ENCODE measurements at regions not wholly inside any gene's neighbourhood (a gene's known extent, or its start where the extent isn't known, plus 50 kb on each side); places are given as distances from the start of the nearest gene placed in this dataset.

DNA sequence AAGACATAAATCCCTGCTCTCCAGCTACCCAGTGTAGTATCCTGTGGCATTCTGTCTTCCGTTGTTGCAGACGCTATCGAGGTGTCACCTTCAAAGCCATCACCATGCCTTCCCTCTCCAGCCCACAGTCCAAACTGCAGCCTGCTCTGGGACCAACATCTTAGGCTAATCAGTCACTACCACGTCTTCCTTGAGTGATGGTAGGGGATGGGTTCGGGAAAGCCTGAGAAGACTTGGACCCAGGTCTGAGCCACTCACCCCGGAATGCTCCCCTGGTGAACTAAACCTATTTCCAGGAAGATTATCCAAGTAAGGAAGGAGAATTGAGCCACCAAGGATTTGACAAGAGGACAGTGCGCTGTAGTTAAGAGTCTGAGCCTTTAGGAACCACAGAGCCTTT is 52.9 kb upstream of the IRX1 start:
- no peak for DNase-seq

DNA sequence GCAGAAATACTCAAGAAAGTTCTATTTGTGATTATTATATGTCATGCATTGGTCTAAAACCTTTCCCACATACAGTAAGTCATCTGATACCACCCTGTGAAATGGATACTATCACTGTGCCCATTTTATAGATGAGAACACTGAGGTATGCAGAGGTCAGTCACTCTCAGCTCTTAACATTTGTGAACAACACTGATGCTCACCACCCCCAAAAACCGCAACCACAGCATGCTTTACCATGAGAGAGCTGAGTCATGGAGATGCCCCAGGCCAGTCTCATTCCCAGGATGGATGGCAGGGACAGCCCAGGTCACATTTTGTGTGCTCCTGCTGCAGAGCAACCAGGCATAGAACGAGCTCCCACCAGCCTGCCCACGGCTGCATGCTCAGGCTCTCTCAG is 53.5 kb upstream of the IRX1 start:
- no peak for DNase-seq

DNA sequence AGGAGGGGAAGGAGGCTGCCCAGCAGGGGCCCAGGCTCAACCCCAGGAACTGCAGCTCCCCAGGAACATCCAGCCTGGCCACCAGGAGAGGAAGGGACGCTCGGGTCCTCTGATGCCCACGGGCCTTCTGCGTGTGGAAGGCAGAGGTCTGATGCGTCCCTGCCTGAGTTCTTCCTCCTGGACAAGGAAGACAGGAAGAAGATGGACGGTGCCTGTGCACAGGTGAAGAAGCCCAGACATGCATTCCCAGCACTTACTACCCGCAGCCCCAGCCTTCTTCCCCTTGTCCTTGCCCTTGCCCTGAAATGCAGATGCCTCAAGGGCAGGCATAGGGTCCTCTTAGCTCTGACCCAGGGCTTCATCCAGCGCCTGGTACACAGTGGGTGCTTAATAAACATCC is 56.7 kb upstream of the IRX1 start:
- DNase-seq: no peak

DNA sequence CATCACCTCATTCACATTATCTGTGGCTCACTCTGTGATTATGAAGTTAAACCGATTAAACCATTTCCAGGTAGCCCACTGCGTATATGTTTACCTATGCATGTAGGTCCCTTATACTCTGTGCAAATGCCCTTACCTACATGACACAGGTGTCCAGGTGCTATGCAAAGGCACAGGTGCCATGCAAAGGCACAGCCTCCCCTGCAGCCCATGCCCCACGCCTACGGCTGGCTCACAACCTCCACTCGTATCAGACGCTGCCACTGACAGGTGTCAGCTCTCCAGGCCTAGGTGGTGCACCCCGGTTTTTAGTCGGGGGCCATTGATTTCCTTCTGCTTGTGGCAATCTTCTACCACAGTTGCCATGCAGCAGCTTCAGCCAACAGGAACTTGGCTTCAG is 57.7 kb upstream of the IRX1 start:
- DNase-seq: no peak

DNA sequence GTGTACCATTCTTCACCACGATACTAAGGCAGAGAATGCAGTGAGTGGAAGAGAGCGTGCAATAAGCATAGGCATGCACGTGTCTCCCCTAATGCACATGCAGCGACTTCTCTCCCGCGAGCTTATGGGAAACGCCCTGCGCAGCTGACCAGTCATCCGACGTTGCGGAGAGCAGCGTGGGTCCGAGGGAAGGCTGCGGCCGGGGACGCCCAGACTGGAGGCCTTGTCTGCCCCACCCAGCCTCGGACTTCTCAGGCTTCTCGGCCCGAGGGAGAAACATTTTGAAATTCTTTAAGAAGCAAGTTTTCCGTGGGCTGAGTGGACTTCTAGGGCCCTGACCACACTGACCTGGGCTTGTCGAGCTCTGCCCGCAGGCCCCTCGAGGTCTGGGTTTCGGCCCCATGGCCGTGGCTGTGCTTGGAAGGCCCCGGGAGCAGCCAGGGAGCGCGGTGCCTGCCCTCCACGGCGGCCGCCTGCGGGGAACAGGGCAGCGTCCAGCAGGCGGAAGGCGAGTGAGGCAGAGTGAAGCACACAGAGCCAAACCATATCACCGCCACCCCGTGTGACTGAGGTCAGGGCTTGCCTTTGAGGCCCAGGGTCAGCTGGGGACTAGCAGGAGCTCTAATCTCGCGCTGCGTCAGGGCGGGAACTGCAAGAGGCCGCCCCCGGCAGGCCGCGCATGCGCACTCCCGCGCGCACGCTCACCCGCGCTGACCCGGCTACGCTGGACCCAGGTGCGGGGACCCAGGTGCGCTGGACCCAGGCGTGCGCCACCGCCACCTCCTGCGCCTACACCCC is 60.0 kb upstream of the IRX1 start:
- no peak for DNase-seq

DNA sequence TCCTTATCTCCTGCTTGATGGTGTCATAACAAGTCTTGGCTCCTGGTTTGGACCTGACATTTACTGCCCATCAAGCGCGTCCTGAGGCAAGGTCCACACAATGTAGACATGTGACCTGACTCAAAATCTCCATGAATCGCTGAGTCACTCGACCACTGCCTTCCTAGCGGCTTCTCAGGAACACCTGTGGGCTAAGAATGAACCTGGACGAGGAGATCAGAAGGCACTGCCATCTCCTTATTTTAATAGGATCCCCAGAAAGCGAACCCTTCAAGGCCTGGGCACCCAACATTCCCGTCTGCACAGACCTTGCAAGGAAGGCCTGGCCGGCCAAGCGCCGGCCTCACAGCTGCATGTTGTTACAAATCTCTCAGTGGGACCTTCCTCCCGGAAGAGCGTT is 60.6 kb upstream of the IRX1 start:
- no peak for DNase-seq

DNA sequence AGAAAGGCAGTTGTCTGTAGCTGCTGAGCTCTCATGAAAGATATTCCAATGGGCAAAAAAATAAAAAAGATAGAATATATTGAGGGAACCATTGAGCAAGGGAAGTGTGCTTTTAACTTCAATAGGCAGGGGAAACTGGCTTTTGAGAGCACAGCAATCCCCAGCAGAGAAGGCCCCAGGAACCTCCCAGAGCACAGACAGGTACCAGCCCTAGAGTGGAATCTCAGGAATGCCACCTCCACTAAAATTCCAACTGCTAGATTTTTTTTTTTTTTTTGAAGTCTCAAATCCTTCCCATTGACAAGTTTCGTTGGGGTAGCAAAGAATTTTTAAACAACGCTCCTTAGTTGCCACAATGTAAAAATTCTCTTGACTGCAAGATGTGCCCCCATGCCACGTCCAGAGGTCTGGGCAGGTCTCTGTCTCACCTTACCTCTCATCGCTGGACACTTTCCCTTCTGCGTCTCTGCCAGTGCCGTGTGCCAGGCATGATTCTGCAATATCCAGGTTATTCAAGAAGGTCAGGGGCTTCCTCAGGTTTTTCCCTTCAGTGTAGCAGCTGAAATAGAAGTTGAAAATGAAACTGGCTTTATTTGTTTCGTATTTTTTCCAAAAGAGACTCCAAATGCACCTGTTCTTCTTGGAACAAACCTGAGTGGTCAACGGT is 64.2 kb upstream of the IRX1 start:
- DNase-seq: no peak

DNA sequence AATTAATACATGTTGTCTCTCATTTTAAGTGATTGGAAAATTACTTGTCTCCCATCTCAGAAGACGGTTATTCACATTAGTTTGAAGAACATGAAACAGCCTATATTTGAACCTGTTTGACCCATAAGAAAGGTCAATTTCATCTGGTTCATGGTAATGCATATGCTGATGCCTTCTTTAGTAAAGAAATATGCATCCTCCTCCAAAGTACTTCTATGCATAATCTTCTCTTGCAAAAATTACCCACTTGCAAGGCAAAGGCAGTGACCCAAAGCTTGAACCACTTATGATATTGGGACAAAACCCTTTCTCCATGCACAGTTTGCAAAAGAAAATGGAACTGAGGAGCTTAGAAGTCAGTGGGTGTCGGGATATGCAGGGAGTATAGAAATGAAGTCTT is 65.4 kb upstream of the IRX1 start:
- no peak for DNase-seq

DNA sequence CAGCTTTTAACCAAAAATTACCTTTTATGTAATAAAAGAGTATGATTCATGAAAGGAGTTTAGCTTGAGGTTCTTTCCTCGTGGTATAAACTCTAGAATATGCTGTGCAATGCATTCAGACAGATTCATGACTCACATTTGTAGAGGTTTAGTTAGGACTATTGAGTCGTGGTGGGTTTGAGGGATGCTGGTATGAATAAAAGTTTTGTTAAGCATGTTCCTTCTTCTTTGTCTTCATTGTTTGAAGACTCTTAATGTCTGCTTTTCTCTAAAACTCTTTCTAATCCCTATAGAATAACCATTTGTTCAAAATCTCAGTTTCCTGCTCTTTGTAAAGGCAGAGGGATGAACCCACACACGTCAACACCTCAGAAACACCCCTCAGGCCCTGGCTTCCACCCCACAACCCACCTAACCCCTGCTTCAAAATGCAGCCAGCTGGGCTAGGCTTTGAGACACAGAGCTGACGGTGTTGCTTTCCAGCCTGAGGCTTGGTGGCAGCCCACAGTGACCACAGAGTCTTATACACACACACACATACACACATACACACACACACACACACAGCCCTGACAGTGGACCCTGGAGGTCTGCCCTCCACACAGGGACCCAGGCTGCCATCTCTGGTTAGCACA is 69.0 kb upstream of the IRX1 start:
- DNase-seq: no peak

DNA sequence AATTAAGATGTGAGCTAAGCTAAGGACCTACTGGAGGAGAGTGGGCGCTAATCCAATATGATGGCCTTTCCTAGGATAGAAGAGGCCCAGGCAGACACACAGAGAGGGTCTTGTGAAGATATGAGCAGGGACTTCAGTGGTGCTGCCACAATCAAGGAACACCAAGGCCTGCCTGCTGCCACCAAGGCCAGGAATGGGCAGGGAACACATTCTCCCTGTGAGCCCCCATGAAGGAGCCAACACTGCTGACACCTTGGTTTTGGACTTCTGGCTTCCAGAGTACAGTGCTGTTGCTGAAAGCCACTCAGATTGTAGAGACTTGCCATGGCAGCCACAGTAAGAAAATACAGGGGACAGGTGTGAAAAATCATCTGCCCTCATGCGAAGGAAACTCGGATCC is 73.1 kb upstream of the IRX1 start:
- no peak for DNase-seq

DNA sequence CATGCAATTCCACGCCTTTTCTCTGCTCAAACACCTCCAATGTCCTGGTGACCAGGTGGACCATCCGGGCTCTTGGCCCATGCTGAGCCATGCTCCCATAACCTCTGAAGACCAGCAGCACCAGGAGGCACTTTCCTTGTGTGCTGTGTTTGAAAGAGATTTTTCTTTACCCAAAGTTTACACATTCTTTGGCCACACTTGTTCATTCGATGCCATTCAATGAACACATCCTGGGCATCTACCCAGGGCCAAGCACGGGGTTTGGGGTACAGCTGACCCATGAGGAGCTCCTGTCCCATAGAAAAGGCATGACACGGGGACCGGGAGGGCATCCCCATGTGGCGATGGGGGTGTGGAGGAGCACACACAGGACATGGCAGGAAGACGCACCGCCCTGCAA is 77.1 kb upstream of the IRX1 start:
- DNase-seq: no peak

DNA sequence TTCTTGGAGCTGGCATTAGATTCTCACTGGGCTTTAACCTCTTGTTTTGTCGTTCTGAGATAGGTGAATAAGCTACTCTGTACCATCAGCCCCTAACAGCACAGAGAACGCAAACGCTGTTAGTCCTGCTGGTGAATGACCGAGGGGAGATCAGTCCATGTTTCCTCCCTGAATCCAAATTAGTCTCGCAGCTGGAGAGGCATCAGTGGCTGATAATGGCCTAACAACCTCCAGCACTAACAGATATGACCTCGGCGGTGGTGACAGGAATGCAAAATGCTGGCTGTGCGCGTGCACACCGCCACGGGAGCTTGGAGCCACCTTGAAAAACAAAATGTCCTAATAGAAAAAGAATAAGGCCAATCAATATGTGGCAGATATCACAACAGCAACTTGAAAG is 77.6 kb upstream of the IRX1 start:
- no peak for DNase-seq

DNA sequence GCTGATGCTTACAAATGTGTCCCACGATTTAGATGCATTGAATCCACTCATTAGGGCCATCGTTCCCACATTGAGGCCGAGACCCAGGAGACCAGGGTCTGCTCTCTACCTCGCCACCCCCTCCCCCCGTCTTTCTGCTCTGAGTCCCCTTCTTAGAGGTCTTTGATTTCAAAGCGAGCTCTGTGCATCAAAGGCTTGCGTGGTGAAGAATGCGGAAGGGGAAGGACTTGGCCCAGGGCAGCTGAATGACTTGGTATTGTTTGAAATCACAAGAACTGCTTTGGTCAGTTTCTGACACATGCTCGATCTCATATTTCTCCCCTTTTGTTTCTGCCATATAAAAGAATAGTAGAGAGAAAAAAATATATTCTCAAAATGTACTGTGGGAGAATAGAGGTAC is 78.3 kb upstream of the IRX1 start:
- no peak for DNase-seq

DNA sequence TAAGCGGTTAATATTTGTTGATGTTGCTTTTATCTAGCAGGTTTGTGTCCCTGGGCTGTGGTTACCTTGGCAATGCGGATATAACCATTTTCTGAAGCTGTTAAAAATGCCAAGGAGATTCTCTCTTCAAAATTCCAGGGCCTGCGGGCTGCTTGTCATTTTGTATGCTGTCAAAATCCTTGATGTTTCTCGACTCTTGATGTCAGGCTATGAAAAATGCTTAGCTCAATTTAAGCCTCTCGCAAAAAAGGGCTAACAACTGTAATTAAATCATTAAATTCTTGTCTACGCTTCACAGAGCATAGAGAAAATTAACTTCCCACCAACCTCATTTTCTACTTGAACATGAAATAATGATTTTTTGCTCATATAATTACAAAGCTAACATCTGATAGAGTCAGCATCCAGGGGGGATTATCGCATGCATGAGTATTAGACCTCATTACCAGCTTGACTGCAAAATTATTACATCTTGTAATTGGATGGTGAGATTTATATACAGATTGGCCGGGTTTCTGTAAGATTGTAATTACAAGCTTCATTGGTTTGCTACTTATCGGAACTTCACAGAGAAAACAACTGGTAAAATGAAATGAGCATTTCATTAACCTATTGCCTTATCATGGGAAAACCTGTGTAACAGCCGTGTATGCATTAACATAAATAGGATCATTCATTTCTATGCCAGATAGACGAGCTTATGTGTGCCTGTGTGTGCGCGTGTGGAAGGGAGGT is 83.1 kb upstream of the IRX1 start:
- no peak for DNase-seq

DNA sequence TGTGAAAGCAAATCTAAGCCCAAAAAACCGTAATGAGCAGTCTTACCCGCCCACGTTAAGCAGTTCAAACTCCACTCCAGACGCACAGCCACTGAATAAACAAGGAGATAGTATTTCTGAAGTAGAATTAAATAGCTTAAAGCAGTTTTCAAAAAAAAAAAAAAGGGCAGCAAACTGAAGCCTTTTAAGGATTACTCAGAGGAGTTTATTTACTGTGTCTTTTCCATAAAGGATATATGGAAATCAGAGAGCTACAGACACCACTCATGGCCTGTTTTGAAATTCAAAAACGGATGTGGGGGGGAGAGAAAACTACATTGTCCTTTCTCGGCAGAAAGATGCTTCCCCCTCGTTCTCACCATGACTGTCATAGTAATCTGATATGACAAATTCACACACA is 83.7 kb upstream of the IRX1 start:
- DNase-seq: no peak

DNA sequence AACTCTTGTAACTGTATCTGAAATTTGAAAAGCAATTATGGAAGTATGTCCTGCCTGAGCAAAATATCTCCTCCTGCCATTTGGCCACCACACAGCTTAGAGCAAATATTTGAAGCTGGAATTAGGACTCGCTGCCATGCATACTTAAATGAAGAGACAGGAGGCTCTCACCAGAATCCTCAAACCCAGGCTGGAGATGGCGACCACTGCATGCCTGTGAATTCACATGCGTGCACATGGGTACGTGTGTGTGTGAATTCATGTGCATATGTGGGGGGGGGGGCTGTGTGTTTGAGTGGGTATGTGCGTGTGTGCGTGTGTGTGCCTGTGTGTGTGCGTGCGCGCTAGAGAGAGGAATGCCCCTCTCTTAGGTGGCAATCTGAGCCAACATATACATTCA is 84.1 kb upstream of the IRX1 start:
- DNase-seq: peak; percentile 30

DNA sequence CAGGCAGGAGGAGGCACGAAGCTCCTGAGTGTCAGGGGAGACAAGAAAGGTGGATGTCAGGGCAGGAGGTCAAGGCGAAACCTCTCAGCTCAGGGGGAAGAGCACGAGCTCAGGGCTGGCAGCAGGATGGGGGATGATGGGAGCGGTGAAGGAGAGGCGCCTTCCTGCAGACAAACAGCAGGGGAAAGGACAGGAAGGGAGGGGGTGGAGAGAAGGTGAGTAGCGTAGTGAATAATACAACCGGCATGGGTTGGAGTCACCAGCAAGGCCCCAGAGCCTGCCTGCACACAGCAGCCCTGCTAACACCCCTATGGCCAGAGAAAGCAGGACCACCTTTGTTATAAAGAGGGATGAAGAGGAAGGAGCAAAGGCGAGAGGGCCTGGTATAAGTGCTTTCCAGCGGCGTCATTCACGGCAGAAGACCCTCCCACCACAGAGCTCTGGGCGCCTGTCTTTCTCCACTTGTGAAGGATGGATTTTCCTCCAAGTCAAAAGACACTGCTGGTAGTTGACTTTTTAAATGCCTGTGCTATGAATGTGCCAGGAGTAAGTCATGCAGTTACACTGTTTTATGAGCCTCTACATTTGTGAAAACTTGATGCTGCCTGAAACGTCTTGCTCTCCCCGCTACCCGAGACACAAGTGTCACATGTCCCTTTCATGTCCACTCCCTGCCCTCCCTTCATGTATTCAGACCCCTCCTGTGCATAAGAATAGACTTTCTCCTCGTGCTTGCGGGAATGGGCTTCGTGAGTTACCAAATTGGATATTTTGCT is 84.8 kb upstream of the IRX1 start:
- DNase-seq: no peak

DNA sequence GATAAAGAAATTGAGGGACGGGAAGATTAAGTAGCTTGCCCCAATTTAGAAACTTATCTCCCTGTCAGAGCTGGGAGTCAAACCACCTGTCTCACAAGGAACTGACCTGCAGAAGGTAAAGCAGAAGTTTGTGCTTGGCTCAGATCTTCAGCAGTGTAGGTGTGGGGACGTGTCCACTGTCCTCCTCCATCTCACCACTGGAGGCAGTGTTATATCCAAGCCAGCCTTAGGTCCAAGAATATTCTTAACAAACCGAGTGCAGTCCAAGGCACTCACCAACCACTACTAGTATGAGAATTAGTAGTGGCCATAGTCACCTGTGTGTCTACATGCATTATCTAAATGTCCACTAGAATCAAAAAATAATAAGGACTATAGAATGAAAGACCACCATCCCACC is 86.3 kb upstream of the IRX1 start:
- DNase-seq: no peak

DNA sequence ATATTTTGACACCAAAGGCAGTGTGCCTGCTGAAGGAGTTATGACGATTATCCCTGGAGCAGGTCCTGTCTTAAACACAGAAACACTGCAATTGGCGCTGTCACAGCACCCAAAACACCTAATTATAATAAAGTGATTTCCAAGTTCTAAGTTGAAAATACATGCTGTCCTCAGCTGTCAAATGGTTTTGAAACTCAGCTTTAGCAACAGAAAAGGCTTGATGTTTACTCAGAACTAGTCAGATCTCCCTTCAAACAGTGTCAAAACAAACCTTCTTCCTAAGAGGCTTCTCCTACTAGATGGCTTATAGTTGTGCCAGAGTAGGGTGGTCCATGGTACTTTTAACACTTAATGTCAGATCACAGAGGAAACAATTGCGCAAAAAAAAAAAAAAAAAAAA is 87.2 kb upstream of the IRX1 start:
- DNase-seq: no peak

DNA sequence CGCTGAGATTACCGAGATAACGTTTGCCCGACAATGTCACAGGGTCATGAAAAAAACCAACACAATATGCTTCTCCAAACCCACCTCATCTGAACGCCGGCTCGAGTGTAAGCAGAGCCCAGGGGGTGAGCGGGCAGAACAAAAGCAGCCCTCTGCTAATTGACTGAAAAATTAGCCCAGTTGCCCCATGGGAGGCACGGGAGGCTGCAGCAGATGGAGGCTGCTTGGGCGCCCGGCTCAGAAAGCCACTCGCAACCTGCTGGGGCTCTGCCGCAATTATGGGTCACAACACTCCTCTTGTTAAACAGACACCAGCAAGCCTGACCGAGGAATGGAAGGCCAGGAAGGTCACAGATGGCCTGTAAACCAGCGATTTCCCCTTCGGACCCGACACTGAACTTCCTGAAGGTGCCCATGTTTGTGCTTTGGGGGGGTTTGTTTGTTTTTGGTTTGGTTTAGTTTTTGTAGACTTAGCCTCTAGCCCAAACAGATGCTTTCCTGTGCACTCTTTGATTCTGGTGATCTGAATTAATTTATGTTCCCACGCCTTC is 104.6 kb upstream of the IRX1 start:
- DNase-seq: no peak

DNA sequence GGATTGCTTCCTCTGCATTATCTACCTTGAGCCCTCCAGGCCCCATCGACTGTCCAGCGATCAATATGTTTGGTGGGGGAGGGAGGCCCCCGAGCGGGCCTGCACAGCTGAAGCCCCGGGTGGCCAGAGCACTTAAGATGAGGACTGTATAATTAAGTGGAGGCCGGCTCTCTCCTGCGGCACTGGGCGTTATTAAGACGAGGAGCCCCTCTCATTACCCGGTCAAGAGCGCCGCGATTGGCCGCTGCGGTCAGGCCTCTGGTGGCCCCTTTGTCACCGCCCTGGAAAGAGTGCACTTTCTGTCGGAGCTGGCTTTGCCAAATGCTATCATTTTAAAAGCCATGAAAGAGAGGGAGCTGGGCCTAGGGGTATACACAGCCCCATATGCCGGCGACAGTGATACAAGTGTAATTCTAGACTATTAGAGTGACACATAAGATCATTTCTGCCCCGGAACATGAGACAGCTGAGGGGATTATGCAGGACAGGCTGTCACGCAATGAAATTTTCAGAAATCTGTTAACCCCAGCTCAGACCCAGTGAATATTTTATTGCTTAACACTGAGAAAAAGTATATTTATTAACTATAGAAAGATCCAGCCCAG is 106.3 kb upstream of the IRX1 start:
- DNase-seq: no peak

DNA sequence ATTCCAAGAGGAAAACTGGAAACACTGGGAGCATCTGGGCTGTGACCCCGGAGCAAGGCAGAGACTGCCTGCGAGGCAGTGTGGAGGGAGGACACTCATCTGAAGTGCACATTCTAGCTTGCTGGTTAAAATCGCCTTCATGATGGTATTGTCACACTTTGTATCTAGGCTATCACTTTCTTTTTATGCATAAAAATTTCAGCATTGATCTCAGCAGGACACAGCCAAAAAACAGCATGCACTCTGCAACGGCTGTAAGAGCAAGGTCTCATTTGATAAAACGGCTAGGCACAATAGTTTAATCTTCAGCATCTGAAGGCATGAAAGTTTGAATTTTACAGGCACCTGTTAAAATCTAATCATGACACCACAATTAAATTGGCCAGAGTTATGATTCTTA is 110.8 kb upstream of the IRX1 start:
- DNase-seq: no peak

All from femur (tissue), 1 donor.